ENCODE measurements at regions not wholly inside any gene's neighbourhood (a gene's known extent, or its start where the extent isn't known, plus 50 kb on each side); places are given as distances from the start of the nearest gene placed in this dataset.

GRCh38 chrX:137424679-137425078 is 141.2 kb upstream of the ZIC3 start:
- no peak overlapping the region for H3K27ac ChIP-seq (ENCODE audit: low read depth, low read length)
- peaks cover 20% of the 10 kb centered on the region for H3K27me3 ChIP-seq (ENCODE audit: control insufficient read depth, insufficient read depth, low read length)
- no peak for DNase-seq (ENCODE audit: low read depth, low spot score)
- CTCF ChIA-PET, result no interaction called here
- H3K9me3 ChIP-seq (ENCODE audit: control insufficient read depth, insufficient read depth, low read length), result no peaks in the 10 kb centered on the region; the same call in 1 of the 2 replicates
- no peak overlapping the region for H3K4me3 ChIP-seq (ENCODE audit: low read depth, low read length)
- POLR2A ChIA-PET, result no interaction called here
- TF ChIP-seq, protein P1, sequence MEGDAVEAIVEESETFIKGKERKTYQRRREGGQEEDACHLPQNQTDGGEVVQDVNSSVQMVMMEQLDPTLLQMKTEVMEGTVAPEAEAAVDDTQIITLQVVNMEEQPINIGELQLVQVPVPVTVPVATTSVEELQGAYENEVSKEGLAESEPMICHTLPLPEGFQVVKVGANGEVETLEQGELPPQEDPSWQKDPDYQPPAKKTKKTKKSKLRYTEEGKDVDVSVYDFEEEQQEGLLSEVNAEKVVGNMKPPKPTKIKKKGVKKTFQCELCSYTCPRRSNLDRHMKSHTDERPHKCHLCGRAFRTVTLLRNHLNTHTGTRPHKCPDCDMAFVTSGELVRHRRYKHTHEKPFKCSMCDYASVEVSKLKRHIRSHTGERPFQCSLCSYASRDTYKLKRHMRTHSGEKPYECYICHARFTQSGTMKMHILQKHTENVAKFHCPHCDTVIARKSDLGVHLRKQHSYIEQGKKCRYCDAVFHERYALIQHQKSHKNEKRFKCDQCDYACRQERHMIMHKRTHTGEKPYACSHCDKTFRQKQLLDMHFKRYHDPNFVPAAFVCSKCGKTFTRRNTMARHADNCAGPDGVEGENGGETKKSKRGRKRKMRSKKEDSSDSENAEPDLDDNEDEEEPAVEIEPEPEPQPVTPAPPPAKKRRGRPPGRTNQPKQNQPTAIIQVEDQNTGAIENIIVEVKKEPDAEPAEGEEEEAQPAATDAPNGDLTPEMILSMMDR (IDR thresholded peaks at IDR 0.05; ENCODE audit: low read depth, low read length), result no peak

- no peaks in the 10 kb centered on the region; the same call in 1 of the 2 replicates for H3K9me3 ChIP-seq (ENCODE audit: control insufficient read depth, insufficient read depth, low read length)
- POLR2A ChIA-PET, result no interaction called here
- H3K27me3 ChIP-seq (ENCODE audit: control insufficient read depth, insufficient read depth, low read length), result peaks cover 11% of the 10 kb centered on the region
- TF ChIP-seq, protein P1 (IDR thresholded peaks at IDR 0.05; ENCODE audit: low read depth, low read length), result no peak
- no peak overlapping the region for H3K27ac ChIP-seq (ENCODE audit: low read depth, low read length)
- H3K4me3 ChIP-seq (ENCODE audit: low read depth, low read length), result no peak overlapping the region
- DNase-seq (ENCODE audit: low read depth, low spot score), result no peak
- CTCF ChIA-PET, result no interaction called here
Observed at GRCh38 chrX:137423241-137423640, 142.7 kb upstream of the ZIC3 start.

DNA sequence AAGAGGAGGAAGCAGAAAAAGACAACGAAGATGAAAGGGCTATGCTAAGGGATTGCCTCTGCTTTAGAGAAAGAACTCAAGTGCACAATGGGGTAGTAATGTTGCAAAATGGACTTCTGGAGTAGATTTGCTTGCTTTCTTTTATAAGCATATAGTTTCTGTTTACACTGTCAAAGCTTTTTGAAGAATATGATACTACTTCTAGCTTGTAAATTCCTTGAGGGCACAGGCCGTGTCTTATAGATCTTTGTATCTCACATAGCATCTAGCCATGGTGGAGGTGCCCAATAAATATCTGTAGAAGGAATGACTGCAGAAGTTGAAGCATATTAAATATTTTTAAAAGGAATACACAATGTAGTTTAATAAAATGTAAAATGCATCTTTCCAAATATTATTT is 147.8 kb upstream of the ZIC3 start:
- DNase-seq (ENCODE audit: low read depth, low spot score), result no peak
- Histone ChIP-seq H3K4me3 (ENCODE audit: low read depth, low read length) (no peak overlapping the region), H3K9me3 (ENCODE audit: control insufficient read depth, insufficient read depth, low read length) (no peaks in the 10 kb centered on the region), H3K27ac (ENCODE audit: low read depth, low read length) (no peak overlapping the region), H3K27me3 (ENCODE audit: control insufficient read depth, insufficient read depth, low read length) (no peaks in the 10 kb centered on the region)
- ChIA-PET CTCF (no interaction called here), POLR2A (no interaction called here)
- TF ChIP-seq, protein P1 (IDR thresholded peaks at IDR 0.05; ENCODE audit: low read depth, low read length), result no peak

DNA sequence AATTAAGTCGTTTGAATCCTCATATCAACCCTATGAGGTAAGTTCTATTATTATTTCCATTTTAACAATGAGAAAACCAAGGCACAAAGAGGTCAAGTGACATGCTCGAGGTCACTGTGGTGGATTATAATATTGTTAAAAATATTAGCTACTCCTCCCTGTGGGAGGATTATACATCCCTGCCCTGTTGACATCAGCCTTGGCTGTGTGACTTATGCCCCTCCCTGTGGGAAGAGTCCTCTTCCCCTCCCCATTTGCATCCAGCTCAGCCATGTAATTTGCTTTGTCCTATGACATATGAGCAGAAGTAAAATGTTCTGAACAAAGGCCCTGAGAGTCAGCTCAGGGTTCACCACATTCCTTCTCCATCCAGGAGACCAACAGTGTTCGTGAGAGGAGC is 152.7 kb upstream of the ZIC3 start:
- Histone ChIP-seq H3K4me3 (ENCODE audit: low read depth, low read length) (no peak overlapping the region), H3K27me3 (ENCODE audit: control insufficient read depth, insufficient read depth, low read length) (no peaks in the 10 kb centered on the region), H3K27ac (ENCODE audit: low read depth, low read length) (no peak overlapping the region), H3K9me3 (ENCODE audit: control insufficient read depth, insufficient read depth, low read length) (no peaks in the 10 kb centered on the region)
- DNase-seq (ENCODE audit: low read depth, low spot score), result no peak
- POLR2A ChIA-PET, result no interaction called here
- TF ChIP-seq, protein P1 (IDR thresholded peaks at IDR 0.05; ENCODE audit: low read depth, low read length), result no peak
- CTCF ChIA-PET, result no interaction called here

- CTCF ChIA-PET, result no interaction called here
- no peaks in the 10 kb centered on the region for H3K27me3 ChIP-seq (ENCODE audit: control insufficient read depth, insufficient read depth, low read length)
- DNase-seq (ENCODE audit: low read depth, low spot score), result no peak
- H3K27ac ChIP-seq (ENCODE audit: low read depth, low read length), result no peak overlapping the region
- POLR2A ChIA-PET, result no interaction called here
- H3K4me3 ChIP-seq (ENCODE audit: low read depth, low read length), result no peak overlapping the region
- peaks cover 12% of the 10 kb centered on the region for H3K9me3 ChIP-seq (ENCODE audit: control insufficient read depth, insufficient read depth, low read length)
- TF ChIP-seq, protein P1 (IDR thresholded peaks at IDR 0.05; ENCODE audit: low read depth, low read length), result no peak
Observed at GRCh38 chrX:137405449-137406140, 160.3 kb upstream of the ZIC3 start.

Data from AG04450 (cell line).